Endodermal cell (in vitro differentiated cells): ENCODE measurements at regions not wholly inside any gene's neighbourhood (a gene's known extent, or its start where the extent isn't known, plus 50 kb on each side); places are given as distances from the start of the nearest gene placed in this dataset.

Experiments used
- DNase-seq: peaks from one replicate; pipeline ENCODE4 v3.0.0-alpha.2; 2017
- H3K27ac ChIP-seq: 2 replicates; pipeline ENCODE4 v1.5.1; 2013; ENCODE audit warnings: mild to moderate bottlenecking, low read depth, low read length, moderate library complexity
- H3K27me3 ChIP-seq: 2 replicates; pipeline ENCODE4 v1.6.1; 2013; ENCODE audit warnings: mild to moderate bottlenecking, low read length, moderate library complexity; ENCODE audit not compliant: insufficient read depth, control insufficient read depth, poor library complexity, severe bottlenecking
- H3K36me3 ChIP-seq: 2 replicates; pipeline ENCODE4 v1.7.0; 2013; ENCODE audit warnings: mild to moderate bottlenecking, low read length, moderate library complexity; ENCODE audit not compliant: control insufficient read depth, insufficient read depth
- H3K4me1 ChIP-seq: one replicate; pipeline ENCODE4 v1.7.0; 2013; ENCODE audit warnings: low read length; ENCODE audit not compliant: control insufficient read depth, insufficient read depth
- H3K4me3 ChIP-seq: 2 replicates; pipeline ENCODE4 v1.5.1; 2013; ENCODE audit warnings: mild to moderate bottlenecking, low read length, moderate library complexity
- H3K9ac ChIP-seq: 2 replicates; pipeline ENCODE4 v1.6.1; 2013; ENCODE audit warnings: mild to moderate bottlenecking, low read length, moderate library complexity; ENCODE audit not compliant: poor library complexity, severe bottlenecking; ENCODE audit errors: extremely low read depth
- H3K9me3 ChIP-seq: 2 replicates; pipeline ENCODE4 v1.6.1; 2013; ENCODE audit warnings: mild to moderate bottlenecking, low read length, moderate library complexity; ENCODE audit not compliant: control insufficient read depth
- H3K27ac Mint-ChIP-seq: 2 replicates; pipeline ENCODE4 v1.8.0; 2020; ENCODE audit warnings: mixed read lengths
- H3K27me3 Mint-ChIP-seq: 2 replicates; pipeline ENCODE4 v1.8.0; 2021; ENCODE audit warnings: mild to moderate bottlenecking, mixed read lengths; ENCODE audit not compliant: insufficient read depth
- H3K36me3 Mint-ChIP-seq: 2 replicates; pipeline ENCODE4 v1.8.0; 2020; ENCODE audit warnings: low read depth, mixed read lengths
- H3K4me1 Mint-ChIP-seq: 2 replicates; pipeline ENCODE4 v1.8.0; 2020; ENCODE audit warnings: mixed read lengths
- H3K4me3 Mint-ChIP-seq: 2 replicates; pipeline ENCODE4 v1.8.0; 2020; ENCODE audit warnings: mild to moderate bottlenecking, moderate library complexity, mixed read lengths
- H3K9me3 Mint-ChIP-seq: 2 replicates; pipeline ENCODE4 v1.8.0; 2020; ENCODE audit warnings: mild to moderate bottlenecking, mixed read lengths
- CTCF ChIP-seq: fragments of 200-600 bp; sonication (generic); conservative IDR thresholded peaks from 2 replicates; pipeline ENCODE4 v1.5.0; 2021; ENCODE audit warnings: antibody characterized with exemption, mild to moderate bottlenecking
- WGBS, 2 experiments: methylation state at CpG; one replicate each; pipeline versions ENCODE4 v1.1.5 to v1.1.7; 2013; ENCODE audit warnings: missing lambda C conversion rate in 2 of 2, mixed read lengths in 1 of 2; ENCODE audit not compliant: insufficient coverage in 1 of 2, insufficient read length in 1 of 2; 5-methylcytosine and 5-hydroxymethylcytosine counted together

DNA sequence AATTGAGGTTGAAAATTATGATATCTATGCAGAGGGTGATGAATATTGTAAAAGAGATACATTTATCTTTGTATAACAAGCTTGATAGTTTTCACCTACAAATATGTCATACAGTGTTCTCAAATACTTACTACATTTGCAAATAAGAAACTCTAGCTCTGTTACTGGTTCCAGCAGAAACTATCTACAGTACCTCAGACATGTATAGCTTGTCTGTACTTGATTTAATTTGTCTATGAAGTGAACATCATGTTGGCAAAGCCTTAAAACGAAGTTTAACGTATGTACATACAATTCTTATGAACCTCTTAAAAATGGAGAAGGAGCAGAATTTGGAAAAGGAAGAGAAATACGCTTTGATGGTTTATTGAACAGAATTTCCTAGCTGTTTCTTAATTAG is 201.4 kb upstream of the MARCKS start:
- H3K9me3 Mint-ChIP-seq: no peaks in the 10 kb centered on the region
- TF ChIP-seq CTCF: no peak
- DNase-seq: no peak
- Histone ChIP-seq H3K4me1 (no peaks in the 10 kb centered on the region), H3K4me3 (no peak overlapping the region), H3K9ac (no peak overlapping the region), H3K9me3 (peaks cover 6% of the 10 kb centered on the region), H3K36me3 (no peaks in the 10 kb centered on the region), H3K27ac (no peak overlapping the region), H3K27me3 (peaks cover 7% of the 10 kb centered on the region)
- H3K4me3 Mint-ChIP-seq: no peak overlapping the region
- no peaks in the 10 kb centered on the region for H3K36me3 Mint-ChIP-seq
- no peak overlapping the region for H3K27ac Mint-ChIP-seq
- H3K4me1 Mint-ChIP-seq: no peaks in the 10 kb centered on the region
- WGBS, 2 experiments: 97 to 100% methylated on average over 1 to 3 of the region's 3 CpGs
- peaks cover 1% of the 10 kb centered on the region for H3K27me3 Mint-ChIP-seq

- Mint-ChIP-seq H3K27ac (no peak overlapping the region), H3K27me3 (no peaks in the 10 kb centered on the region), H3K4me1 (no peaks in the 10 kb centered on the region), H3K4me3 (no peak overlapping the region), H3K9me3 (no peaks in the 10 kb centered on the region), H3K36me3 (no peaks in the 10 kb centered on the region)
- no peak for TF ChIP-seq CTCF
- no peaks in the 10 kb centered on the region for H3K36me3 ChIP-seq
- H3K27ac ChIP-seq: no peak overlapping the region
- DNase-seq: no peak
- H3K9me3 ChIP-seq: no peaks in the 10 kb centered on the region
- peaks cover 13% of the 10 kb centered on the region for H3K27me3 ChIP-seq
- no peaks in the 10 kb centered on the region for H3K4me1 ChIP-seq
- no peak overlapping the region for H3K4me3 ChIP-seq
- 94 to 98% methylated on average over 3 to 4 of the region's 4 CpGs for WGBS, 2 experiments
- H3K9ac ChIP-seq: no peak overlapping the region
These were observed 197.3 kb upstream of the MARCKS start for GRCh38 chr6:113659762-113660404.

GRCh38 chr6:113660819-113661218 is 196.3 kb upstream of the MARCKS start:
- Histone ChIP-seq H3K4me1 (no peaks in the 10 kb centered on the region), H3K27me3 (peaks cover 13% of the 10 kb centered on the region), H3K9me3 (no peaks in the 10 kb centered on the region), H3K27ac (no peak overlapping the region), H3K36me3 (no peaks in the 10 kb centered on the region), H3K4me3 (no peak overlapping the region), H3K9ac (no peak overlapping the region)
- no peaks in the 10 kb centered on the region for H3K36me3 Mint-ChIP-seq
- H3K27me3 Mint-ChIP-seq: peaks cover 2% of the 10 kb centered on the region
- H3K4me1 Mint-ChIP-seq: no peaks in the 10 kb centered on the region
- DNase-seq: no peak
- H3K4me3 Mint-ChIP-seq: no peak overlapping the region
- WGBS, 2 experiments: 100% methylated on average over 1 to 2 of the region's 2 CpGs
- H3K9me3 Mint-ChIP-seq: no peaks in the 10 kb centered on the region
- H3K27ac Mint-ChIP-seq: no peak overlapping the region
- no peak for TF ChIP-seq CTCF
